ENCODE measurements at regions not wholly inside any gene's neighbourhood (a gene's known extent, or its start where the extent isn't known, plus 50 kb on each side); places are given as distances from the start of the nearest gene placed in this dataset.
"Not testable (repeated sequence)": the region's sequence is repeated elsewhere in the genome, so short reads cannot be mapped to it uniquely, and the experiment has no call there.

DNA sequence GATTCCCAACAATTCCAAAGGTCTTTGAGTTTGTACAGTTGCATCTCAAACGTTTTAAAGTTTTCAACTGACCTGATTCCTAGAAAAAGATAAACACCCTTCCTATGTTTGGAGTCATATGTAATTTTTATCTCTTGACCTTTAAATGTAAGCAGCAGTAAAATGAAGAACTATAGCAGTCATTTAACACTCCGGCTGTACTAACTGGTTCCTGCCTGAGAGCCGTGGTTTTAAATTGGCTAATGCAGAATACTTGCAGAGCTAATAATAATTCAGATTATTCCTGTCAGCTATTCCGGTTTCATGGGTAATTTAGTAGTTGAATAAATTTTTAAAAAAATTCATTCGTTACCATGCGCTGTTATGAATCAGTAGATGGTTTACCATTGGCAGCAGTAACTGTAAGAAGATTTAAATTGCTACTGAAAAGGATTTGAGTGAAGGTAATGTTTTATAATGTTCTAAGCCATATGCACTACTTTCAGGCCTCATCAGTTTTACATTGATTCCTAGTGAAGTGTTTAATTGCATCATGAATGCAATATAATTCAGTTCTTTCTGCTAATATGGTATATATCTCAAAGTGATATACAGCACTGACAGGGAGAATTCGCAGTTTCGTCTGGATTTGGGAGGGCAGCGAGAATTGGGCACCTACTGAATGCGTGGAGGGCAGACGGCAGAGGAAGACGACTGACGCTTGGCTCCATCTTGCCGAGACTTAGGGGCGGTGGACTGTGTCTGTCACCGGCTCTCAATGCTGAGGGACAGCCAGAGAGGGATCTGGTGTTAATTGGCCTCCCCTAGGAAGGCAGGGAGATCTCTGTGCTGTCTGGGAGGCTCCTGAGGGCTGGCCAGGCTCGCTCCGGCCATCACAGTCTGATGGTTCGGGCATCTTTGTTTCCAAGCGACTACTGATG, 217.7 kb downstream of the PHETA1 start:
- ATAC-seq (no peak), DNase-seq (ENCODE audit: missing footprints) (no peak)
- intact Hi-C loops (cut with DNase I), result no loop called here

GRCh38 chr12:111150360-111150759, 218.5 kb downstream of the PHETA1 start:
- no peak for ATAC-seq
- intact Hi-C loops (cut with DNase I), result no loop called here

GRCh38 chr12:111149299-111149698, 219.6 kb downstream of the PHETA1 start:
- DNase-seq (ENCODE audit: missing footprints) (no peak), ATAC-seq (no peak)
- intact Hi-C loops (cut with DNase I), result no loop called here

More at GRCh38 chr12:111150360-111150759, 218.5 kb downstream of the PHETA1 start:
- DNase-seq (ENCODE audit: missing footprints), result no peak

GRCh38 chr12:111148005-111148404, 220.9 kb downstream of the PHETA1 start:
- ATAC-seq (no peak), DNase-seq (ENCODE audit: missing footprints) (no peak)
- intact Hi-C loops (cut with DNase I), result no loop called here

DNA sequence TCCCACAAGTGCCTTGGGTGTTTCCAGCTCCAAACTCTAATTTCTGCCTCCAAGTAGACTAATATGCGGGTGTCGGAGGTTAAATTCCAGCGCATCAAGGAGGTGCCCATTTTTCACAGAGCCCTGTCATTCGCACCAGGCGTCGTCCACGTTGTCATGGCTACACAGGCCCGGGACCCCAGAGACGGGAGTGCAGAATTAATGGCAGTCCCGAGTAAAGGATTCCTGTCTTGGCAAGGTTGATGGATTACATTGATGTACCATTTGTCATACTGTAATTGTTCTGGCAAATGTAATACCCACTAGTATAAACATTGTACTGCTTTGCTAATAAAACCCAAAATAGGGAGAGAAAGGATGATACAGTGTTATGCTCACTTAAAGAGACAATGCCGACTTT, 222.9 kb upstream of the MYL2 start:
- no peak for ATAC-seq
- intact Hi-C loops (cut with DNase I), result no loop called here
- DNase-seq (ENCODE audit: missing footprints), result no peak

- intact Hi-C loops (cut with DNase I), result no loop called here
- ATAC-seq (no peak), DNase-seq (ENCODE audit: missing footprints) (no peak)
Measured at GRCh38 chr12:111141205-111141604, 220.8 kb upstream of the MYL2 start.

- ATAC-seq (no peak), DNase-seq (ENCODE audit: missing footprints) (no peak)
- intact Hi-C loops (cut with DNase I), result no loop called here
Measured at GRCh38 chr12:111138016-111138415, 217.6 kb upstream of the MYL2 start.

- intact Hi-C loops (cut with DNase I), result no loop called here
- ATAC-seq (no peak), DNase-seq (ENCODE audit: missing footprints) (no peak)
Measured at GRCh38 chr12:111135293-111135832, 215.0 kb upstream of the MYL2 start.

DNA sequence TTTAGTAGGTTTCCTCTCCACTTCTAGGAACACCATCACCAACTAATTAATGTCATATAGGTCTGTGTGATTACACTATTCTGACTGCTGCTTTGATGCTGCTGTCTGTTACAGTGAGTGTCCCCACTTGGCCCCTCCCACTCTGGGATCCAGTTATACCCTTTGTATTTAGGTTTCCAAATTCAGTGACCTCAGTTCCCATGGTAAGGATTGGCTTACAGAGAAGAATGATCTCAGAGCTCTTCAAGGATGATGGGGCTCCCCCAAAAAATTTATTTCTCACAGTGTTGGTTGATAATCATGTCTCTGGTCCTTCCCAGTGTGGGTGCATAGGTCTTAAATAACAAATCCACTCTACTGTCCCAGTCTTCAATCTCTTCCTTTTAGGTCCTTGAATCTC, 210.0 kb upstream of the MYL2 start:
- DNase-seq (ENCODE audit: missing footprints) (no peak), ATAC-seq (no peak)
- intact Hi-C loops (cut with DNase I), result no loop called here

DNA sequence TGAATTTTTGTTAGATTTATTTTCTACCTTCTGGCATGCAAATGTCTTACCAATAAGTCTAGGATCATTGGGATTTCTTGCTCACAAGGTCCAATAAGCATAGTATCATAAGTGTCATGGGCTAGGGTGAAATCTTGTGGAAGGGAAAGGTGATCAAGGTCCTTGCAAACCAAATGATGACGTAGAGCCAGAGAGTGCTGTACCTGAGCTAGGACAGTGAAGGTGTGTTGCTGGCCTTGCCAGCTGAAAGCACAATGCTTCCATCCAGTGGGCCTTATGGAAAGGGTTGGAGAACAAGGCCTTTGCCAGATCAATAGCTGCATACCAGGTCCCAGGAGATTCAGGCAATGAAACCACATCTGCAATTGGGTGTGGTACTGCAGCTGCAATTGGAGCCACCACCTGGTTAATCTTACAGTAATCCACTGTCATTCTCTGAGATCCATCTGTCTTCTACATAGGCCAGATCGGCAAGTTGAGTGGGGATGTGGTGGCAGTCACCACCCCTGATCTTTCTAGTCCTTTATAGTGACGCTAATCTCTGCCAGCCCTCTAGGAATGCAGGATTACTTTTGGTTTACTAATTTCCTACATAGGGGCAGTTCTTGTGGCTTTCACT, 208.9 kb upstream of the MYL2 start:
- no peak for DNase-seq (ENCODE audit: missing footprints)
- intact Hi-C loops (cut with DNase I), result no loop called here
- ATAC-seq, result no peak

GRCh38 chr12:111126331-111126730, 206.0 kb upstream of the MYL2 start:
- intact Hi-C loops (cut with DNase I), result no loop called here
- no peak for DNase-seq (ENCODE audit: missing footprints)
- ATAC-seq, result peak; percentile 56

DNA sequence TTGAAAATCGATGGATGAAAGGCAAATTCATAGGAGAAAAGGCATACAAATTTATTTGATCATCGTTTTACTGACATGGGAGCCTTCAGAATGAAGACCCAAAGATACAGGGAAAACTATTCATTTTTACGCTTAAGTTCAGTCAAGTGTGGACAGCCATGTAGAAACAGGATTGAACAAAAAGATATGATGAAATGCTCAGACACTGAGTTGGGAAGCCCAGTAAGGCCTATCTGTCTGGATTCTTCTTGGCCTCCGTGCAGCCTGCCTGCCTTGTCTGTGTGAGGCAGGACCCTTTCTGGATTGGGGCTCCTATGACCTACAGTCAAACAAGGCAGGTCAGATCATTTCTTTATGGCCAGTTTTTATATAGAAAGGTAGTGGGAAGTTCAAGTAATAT, 203.8 kb upstream of the MYL2 start:
- no peak for ATAC-seq
- DNase-seq (ENCODE audit: missing footprints), result no peak
- intact Hi-C loops (cut with DNase I), result no loop called here

DNA sequence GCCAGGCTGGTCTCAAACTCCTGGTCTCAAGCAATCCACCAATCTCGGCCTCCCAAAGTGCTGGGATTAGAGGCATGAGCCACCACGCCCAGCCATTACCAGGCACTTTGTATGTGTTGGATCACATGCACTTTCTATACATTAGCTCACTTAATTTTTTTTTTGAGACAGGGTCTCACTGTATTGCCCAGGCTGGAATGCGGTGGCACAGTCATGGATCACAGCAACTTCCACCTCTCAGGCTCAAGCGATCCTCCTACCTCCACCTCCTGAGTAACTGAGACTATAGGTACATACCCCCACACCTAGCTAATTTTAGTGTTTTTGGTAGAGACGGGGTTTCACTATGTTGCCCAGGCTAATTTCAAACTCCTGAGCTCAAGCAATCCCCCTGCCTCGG, 203.0 kb upstream of the MYL2 start:
- no peak for DNase-seq (ENCODE audit: missing footprints)
- intact Hi-C loops (cut with DNase I), result no loop called here
- no peak for ATAC-seq

DNA sequence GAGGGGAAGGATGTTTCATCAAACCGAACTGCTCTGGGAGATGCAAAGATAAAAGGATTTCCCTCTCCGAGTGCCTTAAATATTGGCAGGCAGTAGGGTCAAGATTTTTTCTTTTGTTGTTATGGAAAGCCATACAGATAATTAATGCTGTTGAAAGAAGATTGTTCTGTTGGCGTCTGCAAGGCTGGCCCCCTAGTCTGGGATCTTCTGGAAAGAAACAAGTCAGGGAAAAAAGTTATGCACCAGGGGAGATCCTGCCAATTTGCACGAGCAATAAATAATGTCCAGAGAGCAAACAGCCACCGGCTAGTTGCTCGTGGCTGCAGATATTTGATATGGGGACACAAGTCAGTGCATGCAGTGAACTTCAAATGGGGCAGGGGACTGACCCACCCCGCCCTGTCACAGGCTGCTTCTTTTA, 202.1 kb upstream of the MYL2 start:
- DNase-seq (ENCODE audit: missing footprints) (no peak), ATAC-seq (no peak)
- intact Hi-C loops (cut with DNase I), result no loop called here

- peak; percentile 64 for ATAC-seq
- DNase-seq (ENCODE audit: missing footprints), result no peak
- intact Hi-C loops (cut with DNase I), result no loop called here
Measured at GRCh38 chr12:111121840-111122239, 201.5 kb upstream of the MYL2 start.

- ATAC-seq (no peak), DNase-seq (ENCODE audit: missing footprints) (no peak)
- intact Hi-C loops (cut with DNase I), result no loop called here
Measured at GRCh38 chr12:111120578-111120977, 200.2 kb upstream of the MYL2 start.

- intact Hi-C loops (cut with DNase I), result no loop called here
- DNase-seq (ENCODE audit: missing footprints) (no peak), ATAC-seq (no peak)
Measured at GRCh38 chr12:111117017-111117416, 196.6 kb upstream of the MYL2 start.

GRCh38 chr12:111113313-111113712, 192.9 kb upstream of the MYL2 start:
- DNase-seq (ENCODE audit: missing footprints); intact Hi-C loops (cut with DNase I); ATAC-seq: not testable (repeated sequence)

GRCh38 chr12:111112311-111113098, 192.1 kb upstream of the MYL2 start:
- intact Hi-C loops (cut with DNase I), result no loop called here
- no peak for ATAC-seq

More at GRCh38 chr12:111112311-111113098, 192.1 kb upstream of the MYL2 start:
- DNase-seq (ENCODE audit: missing footprints), result no peak
